ENCODE measurements at regions not wholly inside any gene's neighbourhood (a gene's known extent, or its start where the extent isn't known, plus 50 kb on each side); places are given as distances from the start of the nearest gene placed in this dataset.
"Not testable (repeated sequence)": the region's sequence is repeated elsewhere in the genome, so short reads cannot be mapped to it uniquely, and the experiment has no call there.

DNA sequence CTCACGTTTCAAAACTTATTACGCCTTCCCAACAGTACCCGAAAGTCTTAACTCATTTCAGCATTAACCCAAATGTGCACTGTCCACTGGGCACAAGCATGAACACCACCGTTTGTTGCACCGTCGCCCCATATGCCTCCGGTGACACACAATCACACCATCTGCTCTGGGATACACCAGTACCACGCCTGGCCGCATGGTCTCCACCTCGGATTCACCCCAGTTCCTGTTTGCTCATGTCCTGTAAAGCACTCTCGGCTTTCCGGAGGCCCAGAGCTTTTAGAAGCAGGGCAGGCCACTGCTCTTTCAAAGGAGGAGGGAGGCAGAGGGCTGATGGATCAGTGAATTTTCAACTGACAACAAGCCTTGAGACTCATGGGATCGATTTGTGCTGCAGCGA lies 1570.0 kb upstream of the DEFB115 start:
- Histone ChIP-seq H3K9me3 (ENCODE audit: low read depth, low read length) (no peaks in the 10 kb centered on the region), H3K27me3 (ENCODE audit: insufficient read depth, low read length) (no peaks in the 10 kb centered on the region), H3K4me1 (ENCODE audit: insufficient read depth, low read length) (no peaks in the 10 kb centered on the region), H3K4me3 (ENCODE audit: low read length) (no peak overlapping the region)

DNA sequence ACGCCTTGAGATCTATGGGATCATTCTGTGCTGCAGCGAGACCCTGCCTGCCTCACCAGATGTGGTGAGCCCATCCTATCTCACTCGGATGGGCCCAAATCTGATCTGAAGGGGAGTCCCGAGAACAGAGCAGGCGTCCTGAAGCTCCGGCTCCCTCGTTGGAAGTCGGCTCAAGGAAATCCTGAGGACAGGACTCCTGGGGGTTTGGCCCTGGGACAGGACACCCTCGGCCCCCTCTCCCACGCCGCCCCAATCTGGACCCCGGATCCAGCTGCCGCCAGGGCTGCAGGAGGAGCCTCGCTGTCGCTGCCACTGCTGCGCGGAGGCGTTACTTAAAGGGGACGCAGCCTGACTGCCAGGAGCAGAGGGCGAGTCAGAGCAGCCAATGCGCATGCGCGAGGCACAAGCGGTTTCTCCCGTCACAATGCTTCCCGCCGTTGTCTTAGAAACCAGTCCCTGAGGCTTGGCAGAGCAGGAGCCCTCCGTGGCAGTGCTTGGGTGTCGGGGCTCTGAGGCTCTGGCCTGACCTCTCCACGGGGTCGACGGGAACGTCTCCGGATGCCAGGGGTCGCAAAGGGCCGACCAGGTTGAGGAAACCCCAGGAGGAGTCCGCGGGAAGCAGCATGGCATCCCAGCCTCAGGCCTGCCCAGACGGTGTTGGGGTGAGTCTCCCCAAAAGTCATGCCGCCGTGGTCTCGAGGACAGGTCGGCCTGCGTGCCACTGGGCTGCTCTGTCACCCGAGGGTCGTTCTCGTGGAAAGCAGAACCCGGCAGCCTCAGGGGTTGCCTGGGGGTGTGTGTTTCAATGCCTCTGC lies 1567.8 kb upstream of the DEFB115 start:
- no peak overlapping the region for H3K4me3 ChIP-seq (ENCODE audit: low read length)
- no peaks in the 10 kb centered on the region for H3K4me1 ChIP-seq (ENCODE audit: insufficient read depth, low read length)
- H3K9me3 ChIP-seq (ENCODE audit: low read depth, low read length) = no peaks in the 10 kb centered on the region
- H3K27me3 ChIP-seq (ENCODE audit: insufficient read depth, low read length) = no peaks in the 10 kb centered on the region

DNA sequence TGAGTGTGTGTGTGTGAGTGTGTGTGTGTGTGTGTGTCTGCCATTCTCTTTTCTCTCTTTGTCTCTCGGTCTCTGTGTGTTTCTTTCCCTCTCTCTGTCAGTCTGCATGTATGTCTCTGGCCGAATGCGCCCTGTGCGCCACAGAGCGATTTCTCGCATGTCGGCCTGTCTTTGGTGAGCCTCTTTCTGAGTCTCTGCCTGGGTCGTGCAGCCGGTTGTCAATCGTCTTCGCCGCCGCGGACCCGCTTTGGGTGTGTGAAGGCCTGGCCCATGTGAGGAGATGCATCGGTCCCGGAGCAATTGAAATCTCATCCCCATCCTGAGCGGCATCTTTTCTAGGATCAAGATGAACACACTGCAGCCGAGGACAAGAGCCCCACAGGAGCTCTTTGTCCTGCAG lies 1567.2 kb upstream of the DEFB115 start:
- no peaks in the 10 kb centered on the region for H3K27me3 ChIP-seq (ENCODE audit: insufficient read depth, low read length)
- H3K9me3 ChIP-seq (ENCODE audit: low read depth, low read length) = no peaks in the 10 kb centered on the region
- H3K4me3 ChIP-seq (ENCODE audit: low read length) = no peak overlapping the region
- H3K4me1 ChIP-seq (ENCODE audit: insufficient read depth, low read length) = no peaks in the 10 kb centered on the region

DNA sequence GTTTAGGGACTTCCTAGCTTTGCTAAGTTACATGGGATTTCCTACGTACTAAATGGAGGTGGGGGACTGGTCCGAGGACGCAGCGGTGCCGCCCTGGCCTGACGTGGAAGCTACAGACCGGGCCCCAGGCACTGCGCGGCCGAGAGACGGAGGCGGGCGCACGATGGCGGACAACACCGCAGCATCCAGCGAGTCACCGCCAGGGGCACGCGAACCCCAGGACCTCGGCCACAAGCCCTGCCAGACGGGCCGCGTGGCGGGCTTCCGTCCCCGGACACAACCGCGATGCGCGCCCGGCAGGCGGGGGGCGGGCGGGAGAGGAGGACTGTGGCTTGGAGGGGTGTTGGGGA lies 1516.9 kb upstream of the DEFB115 start:
- Histone ChIP-seq H3K27me3 (ENCODE audit: insufficient read depth, low read length) (no peaks in the 10 kb centered on the region), H3K4me1 (ENCODE audit: insufficient read depth, low read length) (no peaks in the 10 kb centered on the region), H3K4me3 (ENCODE audit: low read length) (no peak overlapping the region), H3K9me3 (ENCODE audit: low read depth, low read length) (no peaks in the 10 kb centered on the region)

DNA sequence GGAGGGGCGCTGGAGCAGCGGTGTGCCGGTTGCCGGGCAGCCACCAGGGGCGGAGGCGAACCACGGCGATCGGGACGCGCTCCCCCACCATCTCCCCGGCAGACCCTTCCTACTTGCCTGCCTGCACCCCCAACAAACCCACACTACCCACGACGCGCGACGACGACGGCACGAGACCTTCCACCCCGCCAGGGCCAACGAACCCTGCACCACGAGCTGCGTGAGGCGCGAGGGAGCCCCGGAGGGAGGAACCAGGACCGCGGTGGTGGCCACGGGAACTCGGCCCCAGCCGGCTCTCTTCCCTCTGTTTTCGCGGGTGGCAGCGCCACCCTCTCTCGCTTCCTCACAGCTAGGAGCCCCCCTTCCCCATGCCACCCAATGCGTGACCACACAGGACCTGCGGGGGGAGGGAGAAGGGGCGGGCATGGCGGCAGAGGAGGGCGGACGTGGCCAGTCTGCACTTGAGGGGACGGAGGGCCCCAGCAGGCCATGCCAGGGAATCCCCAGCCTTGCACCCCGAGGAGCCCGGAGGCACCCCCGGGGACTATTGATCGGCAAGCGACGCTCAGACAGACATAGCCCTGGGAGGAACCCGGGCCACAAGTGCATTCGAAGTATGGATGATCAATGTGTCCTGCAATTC lies 1516.4 kb upstream of the DEFB115 start:
- no peaks in the 10 kb centered on the region for H3K27me3 ChIP-seq (ENCODE audit: insufficient read depth, low read length)
- H3K9me3 ChIP-seq (ENCODE audit: low read depth, low read length) = no peaks in the 10 kb centered on the region

DNA sequence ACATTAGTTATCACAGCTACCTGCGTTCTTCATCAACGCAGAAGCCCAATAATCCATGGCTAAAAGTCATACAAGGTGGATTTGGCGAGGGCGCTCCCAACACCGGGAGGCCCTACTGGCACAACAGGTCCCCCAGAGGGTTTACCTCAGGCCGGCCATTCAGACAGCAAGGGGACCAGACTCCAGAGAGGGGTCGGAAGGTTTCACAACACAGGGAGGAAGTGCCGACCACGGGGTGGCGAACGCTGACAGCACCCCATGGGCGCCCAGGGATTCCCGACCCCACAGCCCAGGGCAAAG lies 1515.9 kb upstream of the DEFB115 start:
- H3K9me3 ChIP-seq (ENCODE audit: low read depth, low read length) = no peaks in the 10 kb centered on the region
- H3K4me1 ChIP-seq (ENCODE audit: insufficient read depth, low read length) = no peaks in the 10 kb centered on the region
- no peaks in the 10 kb centered on the region for H3K27me3 ChIP-seq (ENCODE audit: insufficient read depth, low read length)
- H3K4me3 ChIP-seq (ENCODE audit: low read length) = no peak overlapping the region

More for the DNA sequence above, 1516.4 kb upstream of the DEFB115 start:
- H3K4me1 ChIP-seq (ENCODE audit: insufficient read depth, low read length) = no peaks in the 10 kb centered on the region
- H3K4me3 ChIP-seq (ENCODE audit: low read length) = no peak overlapping the region

DNA sequence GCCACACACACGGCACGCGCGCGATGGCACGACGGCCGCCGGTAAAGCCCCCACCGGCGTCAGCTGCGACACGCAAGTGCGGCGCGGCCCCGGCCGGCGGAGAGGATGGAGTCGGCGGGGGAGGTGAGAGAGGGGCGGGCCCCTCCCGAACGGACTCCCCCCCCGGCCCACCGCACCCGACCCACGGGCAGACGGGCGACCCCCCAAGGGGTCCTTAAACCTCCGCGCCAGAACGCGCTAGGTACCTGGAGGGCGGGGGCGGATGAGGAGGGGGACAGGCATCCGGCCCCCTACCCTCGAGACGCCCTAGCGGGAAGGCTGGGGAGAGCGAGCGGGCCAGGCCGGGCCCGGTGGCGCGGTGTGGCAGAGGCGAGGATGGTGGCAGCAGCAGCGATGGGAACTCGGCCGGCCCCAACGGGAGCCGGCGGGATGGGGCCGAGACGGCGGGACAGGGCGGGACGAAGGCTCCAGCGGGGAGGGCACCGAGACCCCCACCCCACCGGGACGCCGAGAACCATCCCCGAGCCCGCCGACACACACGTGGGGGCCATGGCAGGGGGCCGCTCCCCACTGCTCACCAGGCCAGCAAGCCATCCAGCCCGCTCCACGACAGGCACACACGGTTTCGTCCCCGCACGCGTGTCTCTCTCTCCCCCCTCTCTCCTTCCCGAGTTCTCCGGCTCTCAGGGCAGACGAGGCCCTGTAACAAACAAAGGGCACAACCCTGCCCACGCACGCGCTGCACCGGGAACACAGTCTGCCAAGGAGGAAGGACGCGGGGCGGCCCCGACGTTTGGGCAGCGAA lies 1515.4 kb upstream of the DEFB115 start:
- Histone ChIP-seq H3K4me1 (ENCODE audit: insufficient read depth, low read length) (no peaks in the 10 kb centered on the region), H3K9me3 (ENCODE audit: low read depth, low read length) (no peaks in the 10 kb centered on the region), H3K4me3 (ENCODE audit: low read length) (no peak overlapping the region), H3K27me3 (ENCODE audit: insufficient read depth, low read length) (no peaks in the 10 kb centered on the region)

DNA sequence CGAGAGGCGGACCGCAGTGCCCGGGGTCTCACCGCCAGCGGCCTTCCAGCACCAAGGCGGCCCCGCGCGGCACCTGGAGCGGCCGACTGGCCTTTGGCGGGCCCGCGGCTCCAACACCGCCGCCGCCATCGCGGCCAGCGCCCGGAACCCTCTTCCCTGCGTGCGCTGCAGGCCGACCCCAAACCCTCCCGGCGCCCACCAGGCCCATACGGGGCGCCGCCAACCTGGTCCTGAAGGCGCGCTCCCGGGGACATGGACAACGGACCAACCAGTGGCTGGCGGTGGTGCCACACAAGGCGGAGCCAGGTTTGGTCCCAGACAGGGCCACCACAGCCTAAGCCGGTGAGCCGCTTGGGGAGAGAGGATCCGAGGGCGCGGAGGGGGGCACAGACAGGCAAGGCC lies 1514.8 kb upstream of the DEFB115 start:
- Histone ChIP-seq H3K4me1 (ENCODE audit: insufficient read depth, low read length) (no peaks in the 10 kb centered on the region), H3K4me3 (ENCODE audit: low read length) (no peak overlapping the region), H3K27me3 (ENCODE audit: insufficient read depth, low read length) (no peaks in the 10 kb centered on the region), H3K9me3 (ENCODE audit: low read depth, low read length) (no peaks in the 10 kb centered on the region)

DNA sequence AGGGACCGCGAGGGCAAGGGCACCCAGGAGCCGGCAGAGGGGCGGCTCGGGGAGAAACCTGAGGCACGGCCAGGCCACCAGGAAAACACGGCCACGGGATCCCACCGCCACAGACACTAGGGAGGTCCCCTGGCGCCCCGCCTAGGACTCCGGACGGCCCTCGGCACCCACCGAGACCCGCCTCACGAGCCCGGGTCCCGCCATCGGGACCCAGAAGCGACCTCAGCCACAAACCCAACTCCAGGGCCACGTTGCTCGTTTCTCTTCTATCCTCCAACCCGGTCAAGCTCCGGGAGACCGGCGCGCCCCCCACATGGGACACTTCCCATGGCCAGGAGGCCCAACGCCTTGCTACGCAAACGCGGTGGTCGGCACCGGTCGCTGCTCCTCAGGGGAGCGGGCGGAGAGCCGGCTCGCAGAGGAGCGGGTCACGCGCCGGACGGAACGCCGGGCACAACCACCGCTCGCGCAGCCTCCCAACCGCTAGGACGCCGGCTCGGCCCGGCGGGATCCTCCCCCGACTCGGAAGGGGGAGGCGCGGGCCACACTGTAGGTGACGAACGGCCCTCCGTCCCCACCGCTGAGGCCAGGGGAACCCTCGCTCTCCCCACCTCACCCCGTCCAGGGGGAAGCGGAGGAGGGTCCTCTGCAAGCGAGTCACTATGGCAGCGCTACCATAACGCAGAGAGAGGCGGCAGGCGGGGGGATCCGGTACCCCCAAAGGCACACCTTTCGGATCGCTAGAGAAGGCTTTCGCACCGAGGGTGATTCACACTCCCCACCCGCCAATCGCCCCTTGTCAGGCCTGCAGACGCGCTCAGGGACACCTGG lies 1514.1 kb upstream of the DEFB115 start:
- Histone ChIP-seq H3K9me3 (ENCODE audit: low read depth, low read length) (no peaks in the 10 kb centered on the region), H3K4me1 (ENCODE audit: insufficient read depth, low read length) (no peaks in the 10 kb centered on the region), H3K27me3 (ENCODE audit: insufficient read depth, low read length) (no peaks in the 10 kb centered on the region), H3K4me3 (ENCODE audit: low read length) (no peak overlapping the region)

DNA sequence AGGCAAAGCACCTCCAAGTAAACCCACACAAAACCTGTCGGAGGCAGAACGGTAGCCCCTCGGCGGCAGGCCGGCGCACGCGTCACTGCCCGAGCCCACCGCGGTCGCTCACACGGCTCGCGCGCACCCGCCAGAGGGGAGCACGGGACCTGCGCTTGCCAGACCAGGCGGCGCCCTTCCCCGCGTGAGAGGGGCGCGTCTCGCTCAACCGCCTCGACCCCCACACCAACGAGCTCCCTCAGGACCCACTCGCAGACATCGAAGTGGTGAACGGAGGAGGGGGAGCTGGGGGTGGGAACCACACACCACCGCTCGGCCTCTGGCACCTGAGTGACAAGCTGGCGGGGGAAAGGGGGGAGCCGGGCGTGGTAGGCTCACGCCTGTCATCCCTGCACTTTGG lies 1513.4 kb upstream of the DEFB115 start:
- Histone ChIP-seq H3K27me3 (ENCODE audit: insufficient read depth, low read length) (no peaks in the 10 kb centered on the region), H3K4me1 (ENCODE audit: insufficient read depth, low read length) (no peaks in the 10 kb centered on the region), H3K4me3 (ENCODE audit: low read length) (no peak overlapping the region), H3K9me3 (ENCODE audit: low read depth, low read length) (no peaks in the 10 kb centered on the region)

DNA sequence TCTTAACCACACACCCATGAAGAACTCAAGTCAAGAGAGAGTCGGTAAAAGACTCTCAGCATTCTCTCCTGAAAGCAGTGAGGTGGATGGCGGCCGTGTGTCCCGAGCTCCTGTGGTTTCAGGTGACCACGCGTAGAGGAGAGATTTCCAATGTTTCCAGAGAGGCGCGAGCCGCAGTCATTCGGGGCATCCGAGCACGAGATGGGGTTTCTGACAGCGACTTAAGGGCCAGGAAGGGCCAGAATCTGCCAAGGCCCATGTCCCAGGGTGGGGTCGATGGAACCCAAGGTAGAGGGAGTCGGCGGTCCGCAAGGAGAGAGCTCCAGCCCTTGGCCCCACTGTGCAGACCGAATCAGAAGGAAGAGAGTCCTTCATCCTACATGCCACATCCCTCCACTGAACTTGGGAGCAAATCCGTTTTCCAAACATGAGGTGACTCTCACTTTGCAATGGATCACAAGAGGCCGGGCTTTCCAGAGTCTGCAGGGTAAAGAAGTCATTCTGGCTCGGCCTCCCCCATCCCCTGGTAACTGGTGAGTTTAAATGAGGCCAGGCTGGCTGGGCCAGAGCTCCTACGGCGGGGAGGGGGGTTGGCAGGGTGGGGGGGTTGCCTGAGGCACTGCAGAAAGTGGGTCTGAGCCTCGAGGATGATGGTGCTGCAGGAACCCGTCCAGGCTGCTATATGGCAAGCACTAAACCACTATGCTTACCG lies 1511.8 kb upstream of the DEFB115 start:
- H3K4me1 ChIP-seq (ENCODE audit: insufficient read depth, low read length); H3K9me3 ChIP-seq (ENCODE audit: low read depth, low read length); H3K27me3 ChIP-seq (ENCODE audit: insufficient read depth, low read length); H3K4me3 ChIP-seq (ENCODE audit: low read length): not testable (repeated sequence)

DNA sequence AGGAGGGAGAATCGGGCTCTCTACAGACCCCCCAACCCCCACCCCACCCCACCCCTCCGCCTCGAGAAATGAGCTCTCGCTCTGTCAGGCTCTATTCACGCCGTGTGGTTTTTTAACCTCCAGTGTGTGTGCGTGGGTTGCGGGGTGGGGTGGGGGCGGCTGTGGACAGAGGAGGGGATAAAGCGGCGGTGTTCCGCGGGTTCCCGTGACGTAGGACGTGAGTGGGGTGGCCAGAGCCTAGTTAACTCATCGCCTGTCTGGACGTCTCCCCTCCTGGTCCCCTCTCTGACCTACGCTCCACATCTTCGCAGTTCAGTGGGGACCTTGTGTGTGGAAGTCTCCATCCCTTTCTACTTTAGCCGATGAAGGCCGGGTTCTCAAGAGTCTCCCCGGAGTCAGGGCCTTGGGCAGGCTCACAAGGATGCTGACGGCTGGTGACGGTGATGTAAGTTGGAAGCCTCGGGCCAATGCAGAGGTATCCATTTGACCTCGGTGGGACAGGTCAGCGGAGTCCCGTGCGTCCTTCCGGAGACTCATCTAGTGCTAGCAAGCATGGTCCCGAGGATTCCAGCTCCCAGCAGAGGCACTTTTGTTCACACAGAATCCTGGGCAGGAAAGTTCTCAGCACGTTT lies 1507.1 kb upstream of the DEFB115 start:
- Histone ChIP-seq H3K4me1 (ENCODE audit: insufficient read depth, low read length) (no peaks in the 10 kb centered on the region), H3K9me3 (ENCODE audit: low read depth, low read length) (no peaks in the 10 kb centered on the region), H3K27me3 (ENCODE audit: insufficient read depth, low read length) (no peaks in the 10 kb centered on the region), H3K4me3 (ENCODE audit: low read length) (no peak overlapping the region)

DNA sequence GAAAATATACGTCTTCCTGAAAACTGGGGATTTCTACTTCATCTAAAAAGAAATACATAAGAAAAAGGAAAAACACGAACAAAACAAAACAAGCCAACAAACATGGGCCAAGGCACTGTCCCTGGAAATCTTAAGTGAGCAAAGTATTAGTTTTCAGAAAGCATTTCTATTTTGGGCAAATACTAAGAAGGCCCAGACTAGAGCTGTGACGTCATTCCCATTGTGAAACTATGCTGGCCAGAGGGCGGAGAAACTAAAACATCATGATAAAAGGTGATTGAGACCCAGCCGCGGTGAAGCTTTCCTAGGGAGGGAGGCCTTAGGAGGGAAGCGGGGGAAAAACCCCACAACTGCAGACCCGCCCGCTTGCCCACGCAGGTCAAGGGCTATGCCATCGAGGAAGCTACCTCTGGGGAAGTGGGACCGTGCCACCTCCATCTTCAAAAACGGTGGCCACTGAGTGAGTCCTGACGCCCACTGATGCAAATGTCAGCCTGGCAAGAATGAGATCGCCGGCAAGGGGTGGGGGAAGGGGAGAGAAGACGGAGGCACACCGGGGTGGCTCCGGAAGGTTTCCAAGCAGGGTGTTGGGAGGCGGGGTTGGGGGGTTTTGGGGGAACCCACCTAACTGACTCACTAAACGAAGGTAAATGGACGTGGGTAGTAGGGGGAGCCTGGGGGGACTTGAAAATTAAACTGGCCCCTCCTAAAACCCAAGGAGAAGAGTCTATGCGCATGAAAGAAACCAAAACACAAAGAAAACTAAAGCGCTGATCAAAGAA lies 1504.6 kb upstream of the DEFB115 start:
- not testable (repeated sequence) for H3K4me3 ChIP-seq (ENCODE audit: low read length); H3K27me3 ChIP-seq (ENCODE audit: insufficient read depth, low read length); H3K9me3 ChIP-seq (ENCODE audit: low read depth, low read length); H3K4me1 ChIP-seq (ENCODE audit: insufficient read depth, low read length)

DNA sequence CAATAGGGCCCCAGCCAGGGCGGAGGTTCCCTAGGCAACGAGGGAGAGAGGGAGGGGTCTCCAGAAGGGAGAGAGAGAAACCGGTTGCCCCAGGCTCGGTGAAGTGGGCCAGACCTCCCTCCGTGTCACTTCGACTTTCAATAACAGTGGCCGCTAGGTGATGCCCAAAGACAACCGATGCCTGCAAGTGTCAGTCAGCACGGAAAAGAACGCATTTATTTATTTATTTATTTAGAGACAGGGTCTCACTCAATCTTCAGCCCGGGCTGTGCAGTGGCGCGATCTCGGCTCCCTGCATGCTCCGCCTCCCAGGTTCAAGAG lies 1504.1 kb upstream of the DEFB115 start:
- not testable (repeated sequence) for H3K27me3 ChIP-seq (ENCODE audit: insufficient read depth, low read length); H3K9me3 ChIP-seq (ENCODE audit: low read depth, low read length); H3K4me3 ChIP-seq (ENCODE audit: low read length); H3K4me1 ChIP-seq (ENCODE audit: insufficient read depth, low read length)

All from mononuclear cell (primary cell).